Body of pancreas (tissue), 4 donors: ENCODE measurements at regions not wholly inside any gene's neighbourhood (a gene's known extent, or its start where the extent isn't known, plus 50 kb on each side); places are given as distances from the start of the nearest gene placed in this dataset.
A peak's percentile ranks its signal among the peaks of the same experiment; 100 is the strongest.

Experiments used
- ATAC-seq: fragments of 150-250 bp; one replicate; pipeline ENCODE4 v1.9.1; 2016
- DNase-seq, 4 donors: peaks; one replicate each; pipeline ENCODE4 v3.0.0-alpha.2; 2019
- H3K27ac ChIP-seq, 4 donors: fragments of 200-600 bp; sonication (generic); 1 replicate in 3 of 4; 2 replicates in 1 of 4; pipeline versions ENCODE4 v1.5.1 to v1.6.1; 2016 to 2019; ENCODE audit warnings: mild to moderate bottlenecking in 1 of 4, mixed read lengths in 1 of 4, moderate library complexity in 1 of 4
- H3K27me3 ChIP-seq, 2 donors: fragments of 200-600 bp; sonication (generic); one replicate each; pipeline ENCODE4 v1.6.0; 2016; ENCODE audit warnings: mild to moderate bottlenecking in 1 of 2
- H3K36me3 ChIP-seq, 2 donors: fragments of 200-600 bp; sonication (generic); replicated peaks in 1 of 2; 2 replicates each; pipeline ENCODE4 v1.5.1; 2016; ENCODE audit warnings: low read depth in 2 of 2; ENCODE audit not compliant: insufficient read depth in 1 of 2
- H3K4me1 ChIP-seq: fragments of 200-600 bp; sonication (generic); one replicate; pipeline ENCODE4 v1.6.0; 2016
- H3K4me3 ChIP-seq, 2 donors: fragments of 200-600 bp; sonication (generic); 1 replicate in 1 of 2; 2 replicates in 1 of 2; pipeline ENCODE4 v1.5.1; 2016 to 2019
- H3K9me3 ChIP-seq, 3 donors: fragments of 200-600 bp; sonication (generic); 1 replicate in 2 of 3; 2 replicates in 1 of 3; pipeline ENCODE4 v1.5.1; 2016
- POLR2A ChIP-seq, 3 donors: fragments of 450-650 bp; IDR thresholded peaks; one replicate each; pipeline ENCODE4 v1.6.1; 2016; ENCODE audit warnings: antibody characterized with exemption in 3 of 3, mild to moderate bottlenecking in 2 of 3
- WGBS, 2 donors: methylation state at CpG; one replicate each; pipeline ENCODE4 v1.1.5; 2017; 5-methylcytosine and 5-hydroxymethylcytosine counted together
- intact Hi-C: fragments of 100-400 bp; cut with DNase I; formaldehyde crosslinking; loops from one replicate; pipeline ENCODE4 v1.15.1; 2023
- TF ChIP-seq, protein P1 (sequence below), 7 experiments: fragments of 450-650 bp in 4 of 7; fragments of 200-600 bp in 3 of 7; sonication (generic) in 3 of 7; IDR thresholded peaks; one replicate each; pipeline ENCODE4 v1.5.1; 2016 to 2019; ENCODE audit warnings: antibody characterized with exemption in 7 of 7

- 23 to 26% methylated on average over 8 of the region's 8 CpGs for WGBS, 2 donors
These were observed 102.7 kb downstream of the ZNF281 start for GRCh38 chr1:200306944-200307754.

DNA sequence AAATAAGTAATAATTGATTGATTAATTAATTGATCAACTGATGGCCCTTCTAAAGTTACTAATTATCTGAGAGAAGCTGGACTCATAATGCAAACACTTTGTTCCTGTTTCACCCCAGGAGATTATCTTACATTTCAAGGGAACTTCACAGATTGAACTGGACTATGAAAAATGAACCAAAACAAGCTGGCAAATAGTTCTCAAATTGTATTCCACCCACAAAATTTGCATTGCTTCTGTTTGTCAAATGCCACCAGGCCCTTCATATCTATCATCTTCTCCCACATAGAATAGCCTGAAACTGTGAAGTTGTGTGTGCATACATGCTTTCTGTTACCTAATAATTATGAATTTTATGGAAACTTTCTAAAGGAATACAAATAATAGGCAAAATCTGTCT is 104.0 kb downstream of the ZNF281 start:
- H3K27ac ChIP-seq, result no peak overlapping the region
- intact Hi-C loops, result no loop called here
- DNase-seq, result no peak
- no peaks in the 10 kb centered on the region for H3K36me3 ChIP-seq
- H3K9me3 ChIP-seq, result no peaks in the 10 kb centered on the region
- H3K4me1 ChIP-seq, result peaks cover 9% of the 10 kb centered on the region
- H3K27me3 ChIP-seq, result no peaks in the 10 kb centered on the region
- ATAC-seq, result no peak
- no peak for TF ChIP-seq POLR2A (IDR thresholded peaks at IDR 0.05)
- TF ChIP-seq, protein P1, sequence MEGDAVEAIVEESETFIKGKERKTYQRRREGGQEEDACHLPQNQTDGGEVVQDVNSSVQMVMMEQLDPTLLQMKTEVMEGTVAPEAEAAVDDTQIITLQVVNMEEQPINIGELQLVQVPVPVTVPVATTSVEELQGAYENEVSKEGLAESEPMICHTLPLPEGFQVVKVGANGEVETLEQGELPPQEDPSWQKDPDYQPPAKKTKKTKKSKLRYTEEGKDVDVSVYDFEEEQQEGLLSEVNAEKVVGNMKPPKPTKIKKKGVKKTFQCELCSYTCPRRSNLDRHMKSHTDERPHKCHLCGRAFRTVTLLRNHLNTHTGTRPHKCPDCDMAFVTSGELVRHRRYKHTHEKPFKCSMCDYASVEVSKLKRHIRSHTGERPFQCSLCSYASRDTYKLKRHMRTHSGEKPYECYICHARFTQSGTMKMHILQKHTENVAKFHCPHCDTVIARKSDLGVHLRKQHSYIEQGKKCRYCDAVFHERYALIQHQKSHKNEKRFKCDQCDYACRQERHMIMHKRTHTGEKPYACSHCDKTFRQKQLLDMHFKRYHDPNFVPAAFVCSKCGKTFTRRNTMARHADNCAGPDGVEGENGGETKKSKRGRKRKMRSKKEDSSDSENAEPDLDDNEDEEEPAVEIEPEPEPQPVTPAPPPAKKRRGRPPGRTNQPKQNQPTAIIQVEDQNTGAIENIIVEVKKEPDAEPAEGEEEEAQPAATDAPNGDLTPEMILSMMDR (IDR thresholded peaks at IDR 0.05), result no peak
- H3K4me3 ChIP-seq, result no peak overlapping the region

More at GRCh38 chr1:200306944-200307754, 102.7 kb downstream of the ZNF281 start:
- ATAC-seq (peak; percentile 57), DNase-seq (peak in 3 of 4 donors; percentile 40 to 46 (median 41))
- Histone ChIP-seq H3K4me3 (no peak overlapping the region), H3K27ac (no peak overlapping the region), H3K27me3 (no peaks in the 10 kb centered on the region), H3K36me3 (no peaks in the 10 kb centered on the region), H3K4me1 (no peaks in the 10 kb centered on the region), H3K9me3 (no peaks in the 10 kb centered on the region)
- intact Hi-C loops, result no loop called here
- TF ChIP-seq, protein P1 (IDR thresholded peaks at IDR 0.05), result peak; percentile 69 to 81 (median 80)
- no peak for TF ChIP-seq POLR2A (IDR thresholded peaks at IDR 0.05)

DNA sequence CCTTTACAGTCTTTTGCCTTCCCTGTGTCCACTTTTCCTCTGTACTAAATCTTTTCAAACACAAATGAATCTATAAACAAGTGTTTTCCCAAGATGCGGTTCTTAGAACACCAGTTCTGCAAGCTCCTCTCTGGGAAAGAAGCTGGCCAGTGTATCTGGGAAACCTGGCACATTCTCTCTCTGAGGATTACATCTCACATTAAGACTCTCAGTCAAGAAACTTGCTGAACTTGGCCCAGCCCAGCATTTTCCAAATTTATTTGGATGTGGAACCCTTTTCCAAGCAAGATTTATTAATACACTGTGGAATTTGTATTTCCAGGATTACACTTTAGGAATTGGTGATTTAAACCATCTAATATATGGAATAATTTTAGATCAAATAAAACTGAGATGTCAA is 105.7 kb downstream of the ZNF281 start:
- Histone ChIP-seq H3K4me3 (no peak overlapping the region), H3K27ac (no peak overlapping the region), H3K36me3 (no peaks in the 10 kb centered on the region), H3K27me3 (no peaks in the 10 kb centered on the region), H3K9me3 (no peaks in the 10 kb centered on the region), H3K4me1 (peaks cover 24% of the 10 kb centered on the region)
- intact Hi-C loops, result no loop called here
- TF ChIP-seq, protein P1 (IDR thresholded peaks at IDR 0.05), result no peak
- no peak for TF ChIP-seq POLR2A (IDR thresholded peaks at IDR 0.05)
- WGBS, 2 donors, result 50 to 60% methylated on average over 1 of the region's 1 CpG
- no peak for ATAC-seq
- DNase-seq, result no peak

DNA sequence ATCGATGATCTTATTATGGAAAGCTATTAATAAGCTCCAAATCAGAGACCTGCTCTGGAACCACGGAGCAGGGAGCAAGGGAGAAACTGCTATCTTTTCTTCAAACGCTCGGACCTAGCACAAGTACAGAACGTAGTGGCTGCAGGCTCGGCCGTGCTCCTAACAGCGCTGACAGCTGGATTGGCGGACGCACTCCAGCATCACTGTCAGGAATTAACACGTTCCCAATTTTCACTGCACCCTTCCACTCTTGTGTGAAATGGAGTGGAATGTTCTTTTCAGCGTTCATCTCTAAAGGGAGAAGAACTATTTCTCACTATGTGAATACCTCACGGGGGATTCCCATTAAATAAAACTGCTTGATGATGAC is 106.9 kb downstream of the ZNF281 start:
- Histone ChIP-seq H3K27ac (peak overlapping the region; percentile 77 to 90 (median 84)), H3K36me3 (no peaks in the 10 kb centered on the region), H3K4me3 (peak overlapping the region; percentile 18 to 53), H3K4me1 (peaks cover 36% of the 10 kb centered on the region), H3K9me3 (no peaks in the 10 kb centered on the region), H3K27me3 (no peaks in the 10 kb centered on the region)
- DNase-seq (peak; percentile 31 to 61 (median 44)), ATAC-seq (peak; percentile 44)
- TF ChIP-seq POLR2A (IDR thresholded peaks at IDR 0.05), result no peak
- intact Hi-C loops, result no loop called here
- 18 to 21% methylated on average over 13 of the region's 13 CpGs for WGBS, 2 donors

DNA sequence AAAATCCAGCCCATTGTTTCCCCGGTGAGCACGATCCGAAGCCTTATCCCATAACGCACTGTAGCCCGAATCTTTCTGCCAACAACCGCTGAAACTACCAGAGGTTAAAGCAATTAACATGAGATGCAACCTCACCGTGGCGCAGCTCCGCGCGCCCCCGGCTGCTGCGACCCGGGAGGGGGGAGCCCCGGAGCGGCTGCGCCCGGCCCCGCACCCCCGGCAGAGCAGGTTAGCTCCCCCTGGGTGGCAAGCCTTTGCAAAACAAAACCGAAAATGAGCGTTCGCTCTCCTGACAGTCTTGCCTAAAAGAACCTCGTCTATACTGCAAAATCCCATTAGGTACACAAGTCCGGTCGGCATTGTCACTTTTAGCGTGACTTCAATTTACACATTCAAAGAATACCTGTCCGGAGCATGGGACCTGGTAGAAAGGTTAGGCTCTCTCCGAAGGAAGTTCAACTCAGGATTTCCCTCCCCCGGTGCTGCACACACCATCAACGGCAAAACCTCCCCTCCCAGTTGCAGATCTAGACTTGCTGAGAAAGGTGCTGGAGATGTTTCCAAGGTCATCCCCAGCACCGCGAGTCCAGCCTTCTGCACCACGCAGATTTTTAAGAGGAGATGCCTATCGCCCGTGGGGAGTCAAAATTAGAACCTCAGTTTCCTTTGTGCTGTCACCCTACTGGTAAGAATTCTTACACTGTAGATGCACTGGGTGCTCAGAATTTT is 107.5 kb downstream of the ZNF281 start:
- Histone ChIP-seq H3K4me1 (peaks cover 42% of the 10 kb centered on the region), H3K9me3 (no peaks in the 10 kb centered on the region), H3K36me3 (no peaks in the 10 kb centered on the region), H3K4me3 (peak overlapping the region; percentile 18 to 53), H3K27ac (peak overlapping the region; percentile 77 to 90 (median 84)), H3K27me3 (no peaks in the 10 kb centered on the region)
- ATAC-seq, result peak; percentile 69
- TF ChIP-seq, protein P1 (IDR thresholded peaks at IDR 0.05), result peak in 4 of 7 experiments; percentile 13 to 17 (median 14)
- TF ChIP-seq POLR2A (IDR thresholded peaks at IDR 0.05), result peak in 2 of 3 donors; percentile 23 to 32
- intact Hi-C loops, result no loop called here
- WGBS, 2 donors, result 0% methylated on average over 21 to 36 of the region's 36 CpGs
- peak; percentile 51 to 74 (median 54) for DNase-seq
